H9 (cell line): ENCODE measurements at regions not wholly inside any gene's neighbourhood (a gene's known extent, or its start where the extent isn't known, plus 50 kb on each side); places are given as distances from the start of the nearest gene placed in this dataset.

Experiments
- DNase-seq: peaks from one replicate; pipeline ENCODE4 v3.0.0-alpha.2; 2017
- H2AFZ ChIP-seq: one replicate; pipeline ENCODE4 v1.6.1; 2013; ENCODE audit warnings: mild to moderate bottlenecking, low read length, control low read depth, moderate library complexity
- H2AK5ac ChIP-seq: 2 replicates; pipeline ENCODE4 v1.6.1; 2013; ENCODE audit warnings: low read length, control low read depth, mixed read lengths; ENCODE audit not compliant: insufficient read length
- H2BK120ac ChIP-seq: one replicate; pipeline ENCODE4 v1.6.1; 2013; ENCODE audit warnings: low read depth, mild to moderate bottlenecking, low read length, control low read depth, inconsistent platforms; ENCODE audit not compliant: poor library complexity, severe bottlenecking
- H2BK12ac ChIP-seq: 2 replicates; pipeline ENCODE4 v1.6.1; 2013; ENCODE audit warnings: low read length, control low read depth, mixed read lengths, low read depth; ENCODE audit not compliant: insufficient read length
- H2BK15ac ChIP-seq: 2 replicates; pipeline ENCODE4 v1.6.1; 2013; ENCODE audit warnings: low read depth, low read length, control low read depth
- H2BK20ac ChIP-seq: one replicate; pipeline ENCODE4 v1.6.1; 2013; ENCODE audit warnings: low read depth, mild to moderate bottlenecking, low read length, control low read depth, inconsistent platforms; ENCODE audit not compliant: poor library complexity, severe bottlenecking
- H2BK5ac ChIP-seq: 2 replicates; pipeline ENCODE4 v1.6.1; 2013; ENCODE audit warnings: low read length, control low read depth, mixed read lengths; ENCODE audit not compliant: insufficient read length
- H3K14ac ChIP-seq: 2 replicates; pipeline ENCODE4 v1.6.1; 2013; ENCODE audit warnings: low read length, control low read depth; ENCODE audit not compliant: insufficient read depth
- H3K18ac ChIP-seq: 2 replicates; pipeline ENCODE4 v1.6.1; 2013; ENCODE audit warnings: low read depth, mild to moderate bottlenecking, mixed read lengths, low read length, control low read depth; ENCODE audit not compliant: insufficient read length
- H3K23ac ChIP-seq: 2 replicates; pipeline ENCODE4 v1.6.1; 2013; ENCODE audit warnings: low read length, control low read depth, mixed read lengths, low read depth; ENCODE audit not compliant: insufficient read length
- H3K23me2 ChIP-seq: 2 replicates; pipeline ENCODE4 v1.6.1; 2013; ENCODE audit warnings: low read depth, mild to moderate bottlenecking, mixed read lengths, low read length, control low read depth; ENCODE audit not compliant: insufficient read length, poor library complexity, severe bottlenecking
- H3K27ac ChIP-seq: 2 replicates; pipeline ENCODE4 v1.5.1; 2013; ENCODE audit warnings: low read length, control low read depth, mixed read lengths, low read depth; ENCODE audit not compliant: insufficient read length
- H3K27me3 ChIP-seq: 2 replicates; pipeline ENCODE4 v1.6.1; 2013; ENCODE audit warnings: low read length, control low read depth, inconsistent platforms; ENCODE audit not compliant: insufficient read depth
- H3K4ac ChIP-seq: 2 replicates; pipeline ENCODE4 v1.6.1; 2013; ENCODE audit warnings: low read depth, mild to moderate bottlenecking, control low read depth, inconsistent platforms, low read length, moderate library complexity
- H3K4me1 ChIP-seq: 2 replicates; pipeline ENCODE4 v1.6.1; 2013; ENCODE audit warnings: low read length, control low read depth, inconsistent platforms; ENCODE audit not compliant: insufficient read depth
- H3K4me2 ChIP-seq: 2 replicates; pipeline ENCODE4 v1.6.1; 2013; ENCODE audit warnings: low read length, control low read depth, mixed read lengths; ENCODE audit not compliant: insufficient read length, insufficient read depth
- H3K56ac ChIP-seq: 2 replicates; pipeline ENCODE4 v1.6.1; 2013; ENCODE audit warnings: low read depth, mild to moderate bottlenecking, mixed read lengths, low read length, control low read depth; ENCODE audit not compliant: insufficient read length
- H3K79me1 ChIP-seq: 2 replicates; pipeline ENCODE4 v1.6.1; 2013; ENCODE audit warnings: low read depth, mild to moderate bottlenecking, moderate library complexity, low read length, control low read depth, inconsistent platforms; ENCODE audit not compliant: insufficient read depth, poor library complexity, severe bottlenecking
- H3K79me2 ChIP-seq: 2 replicates; pipeline ENCODE4 v1.6.1; 2013; ENCODE audit warnings: low read length, control low read depth, inconsistent platforms; ENCODE audit not compliant: insufficient read depth
- H3K9ac ChIP-seq: 2 replicates; pipeline ENCODE4 v1.6.1; 2013; ENCODE audit warnings: low read length, control low read depth, mixed read lengths; ENCODE audit not compliant: insufficient read length; ENCODE audit errors: extremely low read depth
- H3K9me3 ChIP-seq: one replicate; pipeline ENCODE4 v1.6.1; 2013; ENCODE audit warnings: low read depth, low read length, inconsistent platforms; ENCODE audit not compliant: control insufficient read depth
- H3T11ph ChIP-seq: one replicate; pipeline ENCODE4 v1.6.1; 2013; ENCODE audit warnings: mild to moderate bottlenecking, low read length, control low read depth, inconsistent platforms
- H4K20me1 ChIP-seq: one replicate; pipeline ENCODE4 v1.6.1; 2013; ENCODE audit not compliant: control insufficient read depth, insufficient read length, insufficient read depth
- H4K5ac ChIP-seq: 2 replicates; pipeline ENCODE4 v1.6.1; 2013; ENCODE audit warnings: low read depth, mild to moderate bottlenecking, mixed read lengths, low read length, control low read depth; ENCODE audit not compliant: insufficient read length
- H4K8ac ChIP-seq: replicated peaks from 2 replicates; pipeline ENCODE4 v1.6.1; 2013; ENCODE audit warnings: low read length, control low read depth, mixed read lengths, low read depth; ENCODE audit not compliant: insufficient read length
- H4K91ac ChIP-seq: 2 replicates; pipeline ENCODE4 v1.6.1; 2013; ENCODE audit warnings: low read depth, mild to moderate bottlenecking, moderate library complexity, mixed read lengths, low read length, control low read depth; ENCODE audit not compliant: insufficient read length
- H3K27ac Mint-ChIP-seq, 3 experiments: 2 replicates in 2 of 3; 3 replicates in 1 of 3; pipeline ENCODE4 v1.8.0; 2020 to 2021; ENCODE audit warnings: mixed read lengths in 3 of 3, mild to moderate bottlenecking in 1 of 3, moderate library complexity in 1 of 3
- H3K27me3 Mint-ChIP-seq: 2 replicates; pipeline ENCODE4 v1.8.0; 2021; ENCODE audit warnings: low read depth, mild to moderate bottlenecking, moderate library complexity, mixed read lengths
- H3K36me3 Mint-ChIP-seq, 3 experiments: 2 replicates in 2 of 3; 3 replicates in 1 of 3; pipeline ENCODE4 v1.8.0; 2020 to 2021; ENCODE audit warnings: low read depth in 3 of 3, mixed read lengths in 3 of 3; ENCODE audit not compliant: insufficient read depth in 1 of 3
- H3K4me1 Mint-ChIP-seq, 2 experiments: 2 replicates each; pipeline ENCODE4 v1.8.0; 2020; ENCODE audit warnings: mixed read lengths in 2 of 2
- H3K4me3 Mint-ChIP-seq, 2 experiments: 2 replicates in 1 of 2; 3 replicates in 1 of 2; pipeline ENCODE4 v1.8.0; 2020 to 2021; ENCODE audit warnings: mild to moderate bottlenecking in 2 of 2, mixed read lengths in 2 of 2, moderate library complexity in 1 of 2
- H3K9me3 Mint-ChIP-seq, 2 experiments: 2 replicates in 1 of 2; 3 replicates in 1 of 2; pipeline ENCODE4 v1.8.0; 2020; ENCODE audit warnings: mild to moderate bottlenecking in 2 of 2, mixed read lengths in 2 of 2, moderate library complexity in 1 of 2
- WGBS: extraction: QIAGEN DNeasy Blood & Tissue Kit; methylation state at CpG from one replicate; pipeline ENCODE4 v1.1.7; 2013; ENCODE audit warnings: missing lambda C conversion rate, low lambda C conversion rate, mixed read lengths; ENCODE audit not compliant: insufficient read length; ENCODE audit errors: extremely low coverage; 5-methylcytosine and 5-hydroxymethylcytosine counted together
- TF ChIP-seq, protein P1 (sequence below): fragments of 200-600 bp; sonication (generic); conservative IDR thresholded peaks from 3 replicates; pipeline ENCODE4 v1.8.0; 2021; ENCODE audit warnings: antibody characterized with exemption, mild to moderate bottlenecking

DNA sequence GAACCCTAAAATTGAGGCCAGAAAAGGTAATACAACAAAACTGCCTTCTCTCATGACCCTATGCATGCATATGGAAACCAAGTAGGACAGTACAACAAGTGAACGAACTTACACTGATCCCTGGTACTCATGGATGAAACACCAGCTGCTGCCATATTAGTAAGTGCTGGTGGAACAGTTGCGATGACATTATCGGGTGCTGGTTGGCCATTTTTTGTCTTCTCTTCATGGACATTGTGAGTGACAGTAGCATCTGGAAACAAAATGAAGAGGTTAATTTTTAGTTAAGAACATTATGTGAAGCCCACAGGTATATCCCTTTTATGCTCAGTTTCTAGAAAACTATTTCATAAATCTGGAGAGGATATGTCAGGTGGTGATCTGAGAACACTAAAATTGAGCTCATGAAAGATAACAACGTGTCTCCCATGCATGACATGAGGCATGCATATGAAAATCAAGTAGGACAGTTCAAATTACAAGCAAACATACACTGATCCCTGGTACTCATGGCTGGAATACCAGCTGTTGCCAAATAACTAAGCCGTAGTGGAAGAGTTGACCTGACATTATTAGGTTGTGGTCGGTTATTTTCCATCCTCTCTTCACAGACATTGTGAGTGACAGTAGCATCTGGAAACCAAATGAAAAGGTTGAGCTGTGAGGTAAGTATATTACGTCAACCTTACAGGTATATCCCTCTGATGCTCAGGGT, 74.2 kb upstream of the CT45A1 start:
- Histone ChIP-seq H3K4me2 (no peak overlapping the region), H3K9ac (no peak overlapping the region), H2BK5ac (no peak overlapping the region), H4K20me1 (no peaks in the 10 kb centered on the region), H2BK12ac (no peak overlapping the region), H3K18ac (no peak overlapping the region), H4K8ac (no peak overlapping the region), H3K27ac (no peak overlapping the region), H3K27me3 (no peaks in the 10 kb centered on the region), H2BK20ac (no peak overlapping the region), H4K91ac (no peak overlapping the region), H3K79me2 (no peaks in the 10 kb centered on the region), H3T11ph (no peak overlapping the region), H2BK120ac (no peak overlapping the region), H4K5ac (no peak overlapping the region), H3K23ac (no peak overlapping the region), H2AK5ac (no peak overlapping the region), H3K4ac (no peak overlapping the region), H3K9me3 (peaks cover 93% of the 10 kb centered on the region), H3K79me1 (no peaks in the 10 kb centered on the region), H3K4me1 (no peaks in the 10 kb centered on the region), H2BK15ac (no peak overlapping the region), H3K14ac (no peak overlapping the region), H3K23me2 (no peaks in the 10 kb centered on the region), H2AFZ (no peak overlapping the region), H3K56ac (no peak overlapping the region)
- Mint-ChIP-seq H3K27ac (no peak overlapping the region), H3K9me3 (peaks cover 80 to 96% of the 10 kb centered on the region in 2 experiments), H3K4me3 (no peak overlapping the region), H3K36me3 (peaks cover 0 to 9% (median 0%) of the 10 kb centered on the region in 3 experiments; a peak in 4 of 7 replicates), H3K4me1 (no peaks in the 10 kb centered on the region), H3K27me3 (peaks cover 3% of the 10 kb centered on the region)
- WGBS: no CpG with 5 or more reads among the region's 7 CpGs
- TF ChIP-seq, protein P1, sequence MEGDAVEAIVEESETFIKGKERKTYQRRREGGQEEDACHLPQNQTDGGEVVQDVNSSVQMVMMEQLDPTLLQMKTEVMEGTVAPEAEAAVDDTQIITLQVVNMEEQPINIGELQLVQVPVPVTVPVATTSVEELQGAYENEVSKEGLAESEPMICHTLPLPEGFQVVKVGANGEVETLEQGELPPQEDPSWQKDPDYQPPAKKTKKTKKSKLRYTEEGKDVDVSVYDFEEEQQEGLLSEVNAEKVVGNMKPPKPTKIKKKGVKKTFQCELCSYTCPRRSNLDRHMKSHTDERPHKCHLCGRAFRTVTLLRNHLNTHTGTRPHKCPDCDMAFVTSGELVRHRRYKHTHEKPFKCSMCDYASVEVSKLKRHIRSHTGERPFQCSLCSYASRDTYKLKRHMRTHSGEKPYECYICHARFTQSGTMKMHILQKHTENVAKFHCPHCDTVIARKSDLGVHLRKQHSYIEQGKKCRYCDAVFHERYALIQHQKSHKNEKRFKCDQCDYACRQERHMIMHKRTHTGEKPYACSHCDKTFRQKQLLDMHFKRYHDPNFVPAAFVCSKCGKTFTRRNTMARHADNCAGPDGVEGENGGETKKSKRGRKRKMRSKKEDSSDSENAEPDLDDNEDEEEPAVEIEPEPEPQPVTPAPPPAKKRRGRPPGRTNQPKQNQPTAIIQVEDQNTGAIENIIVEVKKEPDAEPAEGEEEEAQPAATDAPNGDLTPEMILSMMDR: no peak
- DNase-seq: no peak
